Fibroblast of upper back skin (primary cell): ENCODE measurements at regions not wholly inside any gene's neighbourhood (a gene's known extent, or its start where the extent isn't known, plus 50 kb on each side); places are given as distances from the start of the nearest gene placed in this dataset.
"Not testable (repeated sequence)": the region's sequence is repeated elsewhere in the genome, so short reads cannot be mapped to it uniquely, and the experiment has no call there.

Source experiments
- DNase-seq: peaks from one replicate; pipeline ENCODE4 v3.0.0-alpha.2; 2013

- DNase-seq: peak; percentile 19
Measured at GRCh38 chr7:6882321-6882721, 56.2 kb upstream of the CCZ1B start.

- not testable (repeated sequence) for DNase-seq
Measured at GRCh38 chr7:6883756-6884155, 57.7 kb upstream of the CCZ1B start.

GRCh38 chr7:6886198-6886597 is 60.1 kb upstream of the CCZ1B start:
- DNase-seq: no peak

- not testable (repeated sequence) for DNase-seq
Measured at GRCh38 chr7:6888267-6889045, 62.4 kb upstream of the CCZ1B start.

- no peak for DNase-seq
Measured at GRCh38 chr7:6889252-6889812, 63.3 kb upstream of the CCZ1B start.

- not testable (repeated sequence) for DNase-seq
Measured at GRCh38 chr7:6902097-6902518, 76.0 kb upstream of the CCZ1B start.

GRCh38 chr7:6903289-6903688 is 77.2 kb upstream of the CCZ1B start:
- DNase-seq: not testable (repeated sequence)

GRCh38 chr7:6903792-6904191 is 77.7 kb upstream of the CCZ1B start:
- not testable (repeated sequence) for DNase-seq

- no peak for DNase-seq
Measured at GRCh38 chr7:6917258-6917657, 91.2 kb upstream of the CCZ1B start.

GRCh38 chr7:6919169-6919568 is 93.1 kb upstream of the CCZ1B start:
- DNase-seq: not testable (repeated sequence)

- DNase-seq: not testable (repeated sequence)
Measured at GRCh38 chr7:6924523-6924922, 98.4 kb upstream of the CCZ1B start.

- not testable (repeated sequence) for DNase-seq
Measured at GRCh38 chr7:6926193-6927174, 100.4 kb upstream of the CCZ1B start.

- not testable (repeated sequence) for DNase-seq
Measured at GRCh38 chr7:6927643-6928042, 101.6 kb upstream of the CCZ1B start.

GRCh38 chr7:6929588-6929987 is 103.5 kb upstream of the CCZ1B start:
- DNase-seq: not testable (repeated sequence)

- not testable (repeated sequence) for DNase-seq
Measured at GRCh38 chr7:6930081-6930635, 104.1 kb upstream of the CCZ1B start.

- not testable (repeated sequence) for DNase-seq
Measured at GRCh38 chr7:6930787-6931186, 104.7 kb upstream of the CCZ1B start.

GRCh38 chr7:6931456-6931855 is 105.4 kb upstream of the CCZ1B start:
- not testable (repeated sequence) for DNase-seq

- DNase-seq: not testable (repeated sequence)
Measured at GRCh38 chr7:6933954-6934632, 108.0 kb upstream of the CCZ1B start.

- DNase-seq: no peak
Measured at GRCh38 chr7:6934981-6935380, 108.9 kb upstream of the CCZ1B start.

GRCh38 chr7:6936626-6937025 is 110.6 kb upstream of the CCZ1B start:
- DNase-seq: not testable (repeated sequence)

GRCh38 chr7:6937746-6938145 is 111.7 kb upstream of the CCZ1B start:
- not testable (repeated sequence) for DNase-seq

- not testable (repeated sequence) for DNase-seq
Measured at GRCh38 chr7:6938284-6938683, 112.2 kb upstream of the CCZ1B start.
